KMS-11 (cell line): ENCODE measurements at regions not wholly inside any gene's neighbourhood (a gene's known extent, or its start where the extent isn't known, plus 50 kb on each side); places are given as distances from the start of the nearest gene placed in this dataset.

Experiments used
- H2AFZ ChIP-seq: fragments of 200-600 bp; sonication (generic); 2 replicates; pipeline ENCODE4 v1.6.1; 2016; ENCODE audit warnings: antibody characterized with exemption, mixed run types, low read depth
- H3K27ac ChIP-seq: fragments of 200-600 bp; sonication (generic); 2 replicates; pipeline ENCODE4 v1.6.1; 2016; ENCODE audit warnings: mild to moderate bottlenecking, mixed run types
- H3K27me3 ChIP-seq: fragments of 200-600 bp; sonication (generic); 2 replicates; pipeline ENCODE4 v1.6.1; 2017; ENCODE audit warnings: mild to moderate bottlenecking, low read depth, mixed run types, moderate library complexity; ENCODE audit not compliant: insufficient read depth
- H3K36me3 ChIP-seq: fragments of 200-600 bp; sonication (generic); 2 replicates; pipeline ENCODE4 v1.6.1; 2017; ENCODE audit warnings: mild to moderate bottlenecking, mixed run types; ENCODE audit not compliant: insufficient read depth
- H3K4me1 ChIP-seq: fragments of 200-600 bp; sonication (generic); 2 replicates; pipeline ENCODE4 v1.6.1; 2016; ENCODE audit warnings: mild to moderate bottlenecking, low read depth, mixed run types; ENCODE audit not compliant: poor library complexity, severe bottlenecking
- H3K4me2 ChIP-seq: fragments of 200-600 bp; sonication (generic); 2 replicates; pipeline ENCODE4 v1.7.0; 2016; ENCODE audit warnings: mild to moderate bottlenecking, mixed run types
- H3K4me3 ChIP-seq: fragments of 200-600 bp; sonication (generic); IDR thresholded peaks from 2 replicates; pipeline ENCODE4 v1.6.1; 2017; ENCODE audit warnings: low read depth, low read length, mixed read lengths; ENCODE audit not compliant: insufficient read depth
- H3K79me2 ChIP-seq: fragments of 200-600 bp; sonication (generic); 2 replicates; pipeline ENCODE4 v1.6.1; 2016; ENCODE audit warnings: low read depth, mixed run types; ENCODE audit not compliant: insufficient read depth
- H3K9ac ChIP-seq: fragments of 200-600 bp; sonication (generic); 2 replicates; pipeline ENCODE4 v1.6.1; 2016; ENCODE audit warnings: mild to moderate bottlenecking, mixed run types
- H4K20me1 ChIP-seq: fragments of 200-600 bp; sonication (generic); 2 replicates; pipeline ENCODE4 v1.6.1; 2016; ENCODE audit warnings: mild to moderate bottlenecking, mixed run types; ENCODE audit not compliant: insufficient read depth
- TF ChIP-seq, protein P1 (sequence below): fragments of 200-600 bp; sonication (generic); conservative IDR thresholded peaks from 2 replicates; pipeline ENCODE4 v1.6.1; 2017; ENCODE audit warnings: low read depth, mild to moderate bottlenecking, antibody characterized with exemption, low read length, moderate library complexity, mixed read lengths

DNA sequence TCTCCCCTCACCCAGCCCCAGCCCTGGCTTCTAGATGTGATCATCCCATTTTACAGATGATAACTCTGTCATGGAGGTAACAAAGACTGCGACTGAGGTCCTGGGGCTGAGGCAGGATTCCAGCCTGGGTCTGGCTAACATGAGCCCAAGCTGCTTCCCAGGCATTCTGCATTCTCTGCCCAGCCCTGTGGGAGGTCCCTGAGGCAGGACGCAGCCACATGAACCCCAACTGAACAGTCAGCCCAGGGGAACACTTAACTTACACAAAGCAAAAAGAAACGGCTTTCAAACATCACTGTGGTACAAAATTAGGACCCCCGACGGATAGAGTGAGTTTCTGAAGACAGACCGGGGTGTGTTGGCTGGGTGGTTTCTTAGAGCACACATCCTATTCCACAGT, 135.3 kb downstream of the ACKR3 start:
- Histone ChIP-seq H3K36me3 (no peaks in the 10 kb centered on the region), H4K20me1 (no peaks in the 10 kb centered on the region), H3K4me2 (no peak overlapping the region), H3K4me1 (no peaks in the 10 kb centered on the region), H3K27ac (no peak overlapping the region), H3K4me3 (no peak overlapping the region), H2AFZ (no peak overlapping the region), H3K9ac (no peak overlapping the region), H3K79me2 (no peaks in the 10 kb centered on the region), H3K27me3 (no peaks in the 10 kb centered on the region)
- TF ChIP-seq, protein P1, sequence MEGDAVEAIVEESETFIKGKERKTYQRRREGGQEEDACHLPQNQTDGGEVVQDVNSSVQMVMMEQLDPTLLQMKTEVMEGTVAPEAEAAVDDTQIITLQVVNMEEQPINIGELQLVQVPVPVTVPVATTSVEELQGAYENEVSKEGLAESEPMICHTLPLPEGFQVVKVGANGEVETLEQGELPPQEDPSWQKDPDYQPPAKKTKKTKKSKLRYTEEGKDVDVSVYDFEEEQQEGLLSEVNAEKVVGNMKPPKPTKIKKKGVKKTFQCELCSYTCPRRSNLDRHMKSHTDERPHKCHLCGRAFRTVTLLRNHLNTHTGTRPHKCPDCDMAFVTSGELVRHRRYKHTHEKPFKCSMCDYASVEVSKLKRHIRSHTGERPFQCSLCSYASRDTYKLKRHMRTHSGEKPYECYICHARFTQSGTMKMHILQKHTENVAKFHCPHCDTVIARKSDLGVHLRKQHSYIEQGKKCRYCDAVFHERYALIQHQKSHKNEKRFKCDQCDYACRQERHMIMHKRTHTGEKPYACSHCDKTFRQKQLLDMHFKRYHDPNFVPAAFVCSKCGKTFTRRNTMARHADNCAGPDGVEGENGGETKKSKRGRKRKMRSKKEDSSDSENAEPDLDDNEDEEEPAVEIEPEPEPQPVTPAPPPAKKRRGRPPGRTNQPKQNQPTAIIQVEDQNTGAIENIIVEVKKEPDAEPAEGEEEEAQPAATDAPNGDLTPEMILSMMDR = no peak

DNA sequence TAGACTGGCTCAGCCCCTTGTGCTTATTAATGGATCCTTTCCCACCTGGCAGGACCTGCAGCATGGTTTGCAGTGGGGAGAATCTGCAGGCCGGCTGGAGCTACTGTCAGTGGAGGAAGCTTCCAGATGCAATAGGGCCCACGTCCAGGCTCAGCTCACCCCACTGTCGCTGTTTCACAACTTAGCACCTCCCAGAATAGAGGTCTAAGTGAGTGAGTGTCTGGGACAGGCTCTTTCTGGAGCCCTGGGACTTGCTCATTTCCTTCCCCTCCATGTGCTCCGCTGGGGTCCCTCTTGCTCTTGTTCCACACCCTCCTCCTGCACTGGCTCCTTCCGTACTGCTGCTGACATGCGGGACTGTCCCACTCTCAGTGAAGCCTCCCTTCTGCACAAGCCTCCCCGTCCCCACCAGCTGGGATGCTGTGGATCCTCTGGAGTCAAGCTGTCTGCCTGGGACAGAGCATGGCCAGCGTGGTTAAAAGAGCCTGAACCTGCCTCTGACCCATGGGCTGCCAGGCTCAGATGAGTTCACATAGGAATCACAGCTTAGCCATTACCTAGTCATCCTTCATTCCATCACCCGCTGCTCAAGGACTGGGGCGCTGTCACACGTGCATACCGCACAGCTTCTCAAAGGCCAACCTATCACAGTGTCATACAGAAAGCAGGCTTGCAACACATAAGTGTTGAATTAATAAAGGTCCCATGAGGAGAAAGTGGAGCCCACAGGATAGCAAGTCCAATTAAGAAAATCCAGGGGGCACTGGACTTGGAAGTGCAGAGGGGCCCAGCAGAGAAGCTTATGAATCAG, 135.9 kb downstream of the ACKR3 start:
- Histone ChIP-seq H2AFZ (no peak overlapping the region), H3K27ac (no peak overlapping the region), H4K20me1 (no peaks in the 10 kb centered on the region), H3K79me2 (no peaks in the 10 kb centered on the region), H3K4me1 (no peaks in the 10 kb centered on the region), H3K27me3 (no peaks in the 10 kb centered on the region), H3K36me3 (no peaks in the 10 kb centered on the region), H3K9ac (no peak overlapping the region), H3K4me3 (no peak overlapping the region), H3K4me2 (no peak overlapping the region)
- TF ChIP-seq, protein P1 = no peak

DNA sequence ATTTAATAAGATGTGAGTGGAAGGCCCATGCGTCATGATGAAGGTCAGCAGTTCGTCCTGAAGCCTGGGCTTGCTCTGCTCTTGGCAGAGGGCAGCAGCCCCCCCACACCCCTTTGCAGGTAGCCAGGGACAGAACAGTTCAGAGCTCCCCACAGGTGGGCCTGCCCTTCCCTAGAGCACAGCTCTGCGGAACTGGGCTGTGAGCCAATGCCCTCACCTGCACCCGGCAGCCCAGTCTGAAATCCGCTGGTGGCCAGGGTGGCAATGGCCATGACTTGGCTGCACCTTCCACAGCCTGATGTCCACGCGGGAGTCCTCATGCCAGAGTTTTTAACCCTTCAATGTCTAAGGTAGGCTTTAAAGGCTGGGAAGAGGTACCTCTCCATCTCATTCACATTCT, 136.7 kb downstream of the ACKR3 start:
- Histone ChIP-seq H3K9ac (no peak overlapping the region), H3K4me1 (no peaks in the 10 kb centered on the region), H3K79me2 (no peaks in the 10 kb centered on the region), H3K27ac (no peak overlapping the region), H2AFZ (no peak overlapping the region), H3K4me3 (no peak overlapping the region), H3K36me3 (no peaks in the 10 kb centered on the region), H3K4me2 (no peak overlapping the region), H4K20me1 (no peaks in the 10 kb centered on the region), H3K27me3 (no peaks in the 10 kb centered on the region)
- TF ChIP-seq, protein P1 = no peak

DNA sequence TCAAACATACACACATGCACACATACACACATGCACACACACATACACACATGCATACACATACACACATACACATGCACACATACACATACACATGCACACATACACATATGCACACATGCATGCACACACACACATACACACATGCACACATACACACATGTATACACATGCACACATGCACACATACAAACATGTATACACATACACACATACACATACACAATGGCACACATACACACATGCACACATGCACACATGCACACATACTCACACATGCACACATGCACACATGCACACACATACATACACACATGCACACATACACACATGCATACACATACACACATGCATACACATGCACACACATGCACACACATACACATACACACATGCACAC, 137.2 kb downstream of the ACKR3 start:
- Histone ChIP-seq H3K4me3 (no peak overlapping the region), H3K36me3 (no peaks in the 10 kb centered on the region), H2AFZ (no peak overlapping the region), H3K79me2 (no peaks in the 10 kb centered on the region), H4K20me1 (no peaks in the 10 kb centered on the region), H3K4me1 (no peaks in the 10 kb centered on the region), H3K27ac (no peak overlapping the region), H3K4me2 (no peak overlapping the region), H3K27me3 (no peaks in the 10 kb centered on the region), H3K9ac (no peak overlapping the region)
- TF ChIP-seq, protein P1 = no peak
